Central memory CD8-positive, alpha-beta T cell (primary cell): ENCODE measurements at regions not wholly inside any gene's neighbourhood (a gene's known extent, or its start where the extent isn't known, plus 50 kb on each side); places are given as distances from the start of the nearest gene placed in this dataset.

Source experiments
- ATAC-seq: fragments of 150-1000 bp; cut with Tn5 transposase; replicated peaks from 2 replicates; pipeline ENCODE4 v1.10.0; 2022; ENCODE audit warnings: mild to moderate bottlenecking, moderate FRiP score, moderate number of reproducible peaks; ENCODE audit not compliant: poor library complexity, severe bottlenecking; ENCODE audit errors: extremely low read depth
- DNase-seq, 2 donors: peaks; one replicate each; pipeline ENCODE4 v3.0.0; 2021; ENCODE audit warnings: low spot score in 2 of 2
- H3K27ac Mint-ChIP-seq: one replicate; pipeline ENCODE4 v1.8.0; 2022; ENCODE audit warnings: low read depth, mild to moderate bottlenecking, moderate library complexity, mixed read lengths
- H3K27me3 Mint-ChIP-seq: one replicate; pipeline ENCODE4 v1.8.0; 2022; ENCODE audit warnings: mixed read lengths
- H3K36me3 Mint-ChIP-seq: one replicate; pipeline ENCODE4 v1.8.0; 2022; ENCODE audit warnings: mild to moderate bottlenecking, moderate library complexity, mixed read lengths; ENCODE audit not compliant: insufficient read depth
- H3K4me1 Mint-ChIP-seq: one replicate; pipeline ENCODE4 v1.8.0; 2022; ENCODE audit warnings: mixed read lengths
- H3K4me3 Mint-ChIP-seq: one replicate; pipeline ENCODE4 v1.8.0; 2022; ENCODE audit warnings: mild to moderate bottlenecking, moderate library complexity, mixed read lengths
- H3K9me3 Mint-ChIP-seq: one replicate; pipeline ENCODE4 v1.8.0; 2022; ENCODE audit warnings: mixed read lengths

DNA sequence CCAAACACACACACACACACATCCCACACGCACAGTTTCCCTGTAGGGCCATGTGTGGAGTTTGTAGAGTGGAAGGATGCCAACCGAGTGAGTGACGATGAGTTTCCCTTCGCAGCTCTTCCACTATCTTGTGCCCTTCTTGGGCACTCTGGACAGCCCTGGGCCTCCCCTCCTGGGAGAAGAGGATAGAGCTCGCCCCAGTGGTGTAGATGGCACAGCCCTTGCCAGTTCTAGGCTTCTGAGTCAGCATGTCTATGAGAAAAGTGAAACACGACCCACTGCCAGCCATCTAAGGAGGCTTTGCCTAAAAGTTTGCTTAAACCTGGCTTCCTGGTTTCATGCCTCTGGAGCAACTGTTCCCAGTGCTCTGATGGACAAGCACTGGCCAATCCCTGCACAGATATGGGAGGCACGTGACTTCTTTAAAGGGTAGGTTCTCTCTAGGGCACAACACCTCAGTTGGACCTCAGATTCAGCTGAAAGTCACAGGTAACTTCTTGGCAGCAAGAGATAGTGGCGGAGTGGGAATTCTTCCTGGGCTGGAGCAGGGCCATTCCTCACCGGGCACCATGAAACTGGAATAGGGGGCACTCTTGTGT, 195.9 kb upstream of the GALNT2 start:
- ATAC-seq (no peak), DNase-seq (no peak)
- H3K4me3 Mint-ChIP-seq = no peak overlapping the region
- H3K27me3 Mint-ChIP-seq = peaks cover 16% of the 10 kb centered on the region
- H3K4me1 Mint-ChIP-seq = no peaks in the 10 kb centered on the region
- no peak overlapping the region for H3K27ac Mint-ChIP-seq
- no peaks in the 10 kb centered on the region for H3K36me3 Mint-ChIP-seq
- no peaks in the 10 kb centered on the region for H3K9me3 Mint-ChIP-seq

DNA sequence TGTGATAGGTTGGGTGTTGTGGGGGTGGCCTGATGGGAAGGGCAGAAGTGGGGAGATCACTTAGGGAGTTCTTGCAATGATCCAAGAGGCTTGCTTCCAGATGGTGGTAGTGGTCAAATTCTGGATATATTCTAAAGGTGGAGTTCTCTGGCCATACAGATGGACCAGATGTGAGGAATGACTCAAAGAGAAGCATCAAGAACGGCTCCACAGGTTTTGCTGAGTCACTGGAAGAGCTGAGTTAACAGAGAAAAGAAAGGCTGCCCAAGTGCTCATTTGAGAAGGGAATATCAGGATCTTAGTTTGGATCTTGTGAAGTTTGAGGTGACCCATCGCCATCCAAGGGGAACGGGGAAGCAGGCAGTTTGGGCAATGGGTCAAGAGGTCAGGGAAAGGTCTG, 192.9 kb upstream of the GALNT2 start:
- Mint-ChIP-seq H3K4me1 (no peaks in the 10 kb centered on the region), H3K27ac (no peak overlapping the region), H3K9me3 (no peaks in the 10 kb centered on the region), H3K36me3 (no peaks in the 10 kb centered on the region), H3K27me3 (peaks cover 24% of the 10 kb centered on the region), H3K4me3 (no peak overlapping the region)
- no peak for ATAC-seq
- DNase-seq = no peak

DNA sequence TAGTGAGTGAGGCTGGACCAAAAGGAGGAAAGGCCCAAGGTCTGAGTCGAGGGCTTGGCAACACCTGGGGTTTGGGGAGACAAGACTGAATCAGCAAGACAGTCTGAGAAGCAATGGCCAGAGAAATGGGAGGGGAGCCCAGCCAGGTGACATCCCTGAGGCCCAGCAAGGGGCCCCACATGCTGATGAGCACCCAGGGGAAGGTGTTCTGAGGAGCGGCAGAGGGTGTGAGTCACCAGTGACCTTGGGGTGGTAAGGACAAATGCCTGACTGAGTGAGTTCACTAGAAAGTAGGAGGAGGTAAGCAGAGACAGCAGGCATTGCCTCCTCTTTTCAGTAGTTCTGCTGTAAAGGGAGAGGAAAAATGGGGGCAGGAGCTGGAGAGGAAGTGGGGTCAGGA, 192.4 kb upstream of the GALNT2 start:
- no peaks in the 10 kb centered on the region for H3K9me3 Mint-ChIP-seq
- H3K27me3 Mint-ChIP-seq = peaks cover 23% of the 10 kb centered on the region
- no peak overlapping the region for H3K27ac Mint-ChIP-seq
- H3K4me3 Mint-ChIP-seq = no peak overlapping the region
- H3K4me1 Mint-ChIP-seq = no peaks in the 10 kb centered on the region
- ATAC-seq (no peak), DNase-seq (no peak)
- H3K36me3 Mint-ChIP-seq = no peaks in the 10 kb centered on the region

DNA sequence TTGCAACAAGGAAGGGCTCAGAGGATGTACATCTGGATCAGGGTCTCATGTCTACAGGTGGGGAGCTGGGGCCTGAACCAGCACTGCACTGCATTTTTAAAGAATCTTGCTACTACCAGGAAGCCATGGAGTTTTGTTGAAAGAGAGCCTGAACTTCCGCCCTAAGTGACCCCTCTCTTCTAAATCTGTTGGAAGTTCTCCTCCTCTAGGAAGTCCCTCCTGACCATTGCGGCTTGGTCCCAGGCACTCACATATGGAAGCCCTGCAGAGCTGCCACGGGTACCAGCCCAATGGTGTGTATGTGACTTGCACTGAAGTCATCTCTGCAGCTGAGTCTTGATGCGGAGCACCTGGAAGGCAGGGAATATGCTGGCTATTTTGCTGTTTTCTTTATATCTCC, 192.0 kb upstream of the GALNT2 start:
- Mint-ChIP-seq H3K27ac (no peak overlapping the region), H3K4me3 (no peak overlapping the region), H3K36me3 (no peaks in the 10 kb centered on the region), H3K27me3 (peaks cover 28% of the 10 kb centered on the region), H3K9me3 (no peaks in the 10 kb centered on the region), H3K4me1 (no peaks in the 10 kb centered on the region)
- DNase-seq = no peak
- no peak for ATAC-seq

DNA sequence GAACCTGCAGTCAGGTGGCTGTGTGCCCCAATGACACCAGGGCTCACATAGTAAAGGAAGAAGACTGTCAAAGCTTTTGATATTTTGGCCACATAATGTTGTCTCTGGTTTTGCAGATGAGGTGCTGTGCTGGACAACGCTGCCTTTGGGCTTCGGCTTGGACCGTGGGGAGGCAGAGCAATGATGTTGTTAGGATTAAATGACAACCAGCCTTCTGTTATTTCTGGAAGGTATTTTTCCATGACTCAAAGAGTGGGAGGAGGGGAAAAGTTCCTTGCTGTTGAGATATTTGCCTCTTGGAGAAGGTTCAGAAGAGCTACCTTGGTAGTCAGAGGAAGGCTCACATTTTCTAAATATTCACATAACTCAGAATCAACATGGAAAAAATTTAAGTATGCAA, 187.3 kb upstream of the GALNT2 start:
- no peak overlapping the region for H3K27ac Mint-ChIP-seq
- H3K36me3 Mint-ChIP-seq = no peaks in the 10 kb centered on the region
- H3K4me1 Mint-ChIP-seq = no peaks in the 10 kb centered on the region
- no peak overlapping the region for H3K4me3 Mint-ChIP-seq
- H3K27me3 Mint-ChIP-seq = peaks cover 72% of the 10 kb centered on the region
- ATAC-seq (no peak), DNase-seq (no peak)
- H3K9me3 Mint-ChIP-seq = no peaks in the 10 kb centered on the region

DNA sequence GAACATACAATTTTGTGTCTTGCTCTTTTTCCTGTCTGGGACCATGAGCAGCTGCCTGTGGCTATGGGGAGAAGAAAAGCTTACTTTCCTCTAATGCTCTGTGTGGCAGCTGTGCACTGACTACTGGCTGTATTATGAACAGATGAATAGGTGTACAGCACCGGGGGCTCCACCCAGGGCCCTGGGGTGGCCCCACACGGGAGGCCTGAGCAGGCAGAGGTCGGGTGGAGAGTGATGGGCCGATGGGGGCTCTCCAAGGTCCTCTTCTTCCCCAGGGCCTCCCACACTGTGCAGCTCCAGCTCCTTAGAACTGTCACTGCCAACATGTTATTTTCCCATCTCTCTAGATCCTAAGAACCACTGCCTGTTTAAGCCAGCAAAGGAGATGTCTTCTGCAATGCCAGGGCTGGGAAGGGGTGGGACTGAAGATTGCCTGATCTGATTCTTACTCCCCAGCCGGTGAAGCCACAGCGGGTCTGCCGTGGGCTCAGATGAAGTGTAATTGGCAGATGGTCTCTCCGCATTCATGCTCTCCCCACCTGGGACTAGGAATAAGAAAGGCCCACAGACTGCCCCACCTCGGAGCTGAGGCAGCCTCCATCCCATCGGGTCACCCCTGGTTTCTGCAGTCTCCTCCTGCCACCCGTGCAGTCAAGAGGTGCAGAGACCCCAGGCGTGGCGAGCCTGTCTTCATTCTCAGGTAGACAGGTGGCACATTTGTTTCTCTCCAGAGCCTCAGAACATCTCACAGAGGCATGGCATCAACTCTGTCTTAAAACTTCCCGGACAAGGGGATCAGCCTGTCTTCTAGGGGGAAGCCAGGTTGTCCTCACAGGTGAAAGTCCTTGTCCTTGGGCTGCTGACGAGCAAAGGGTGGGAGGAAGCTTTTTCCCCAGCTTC, 186.5 kb upstream of the GALNT2 start:
- no peaks in the 10 kb centered on the region for H3K4me1 Mint-ChIP-seq
- ATAC-seq (no peak), DNase-seq (no peak)
- H3K27me3 Mint-ChIP-seq = peaks cover 72% of the 10 kb centered on the region
- no peak overlapping the region for H3K27ac Mint-ChIP-seq
- no peaks in the 10 kb centered on the region for H3K9me3 Mint-ChIP-seq
- no peak overlapping the region for H3K4me3 Mint-ChIP-seq
- no peaks in the 10 kb centered on the region for H3K36me3 Mint-ChIP-seq

DNA sequence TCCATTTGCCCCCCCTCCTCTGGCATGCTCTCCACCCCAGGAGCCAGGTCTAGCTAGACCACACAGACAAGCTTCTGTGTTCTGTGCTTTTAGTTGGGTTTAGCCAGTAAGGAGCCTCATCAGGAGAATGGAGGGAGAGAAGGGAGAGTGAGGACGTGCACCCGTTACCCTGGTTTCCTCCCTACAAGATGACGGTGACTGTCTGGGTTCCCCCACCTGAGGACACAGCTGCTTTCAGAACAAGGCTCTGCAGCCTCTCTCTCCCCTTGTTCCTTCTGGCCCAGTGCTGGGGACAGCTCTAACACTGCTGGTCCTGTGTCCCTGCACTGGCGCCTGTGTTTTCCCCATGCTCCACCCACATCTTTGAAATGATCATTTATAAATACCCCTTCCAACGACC, 184.4 kb upstream of the GALNT2 start:
- ATAC-seq (no peak), DNase-seq (peak in 1 of 2 donors; percentile 6)
- H3K4me1 Mint-ChIP-seq = no peaks in the 10 kb centered on the region
- no peak overlapping the region for H3K27ac Mint-ChIP-seq
- no peaks in the 10 kb centered on the region for H3K36me3 Mint-ChIP-seq
- H3K4me3 Mint-ChIP-seq = no peak overlapping the region
- H3K9me3 Mint-ChIP-seq = no peaks in the 10 kb centered on the region
- H3K27me3 Mint-ChIP-seq = peaks cover 64% of the 10 kb centered on the region

DNA sequence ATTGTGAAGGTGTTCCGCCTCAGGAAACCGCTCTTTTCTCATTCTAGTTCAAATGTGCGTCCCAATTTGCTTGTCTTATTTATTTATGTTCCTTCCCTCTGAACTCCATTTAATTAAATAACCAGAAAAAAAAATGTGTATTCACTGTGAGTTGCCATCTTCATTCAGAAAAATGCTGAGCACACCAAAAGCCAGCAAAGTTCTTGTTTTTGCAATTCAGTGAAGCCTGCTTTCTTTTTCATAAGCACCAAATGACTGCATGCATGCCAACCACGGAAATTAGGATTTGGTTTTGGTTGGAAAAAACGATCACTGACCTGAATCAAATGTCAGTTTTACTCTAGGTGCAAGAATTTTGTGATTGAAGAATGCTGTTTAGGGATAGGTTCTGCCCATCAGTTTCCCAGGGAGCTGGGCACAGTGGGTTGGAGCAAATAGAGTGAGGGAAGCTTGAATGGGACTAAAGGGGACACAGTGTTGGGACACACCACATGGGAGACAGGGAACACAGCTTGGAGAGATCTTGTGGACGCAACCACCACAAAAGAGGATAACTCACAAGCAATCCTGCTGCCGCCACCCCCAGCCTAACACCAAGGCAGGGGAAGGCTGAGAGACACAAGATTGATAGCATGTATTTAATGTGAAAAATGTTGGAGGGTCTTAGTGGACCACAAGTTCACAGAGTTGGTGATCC, 183.4 kb upstream of the GALNT2 start:
- H3K9me3 Mint-ChIP-seq = no peaks in the 10 kb centered on the region
- no peaks in the 10 kb centered on the region for H3K4me1 Mint-ChIP-seq
- ATAC-seq = no peak
- no peak overlapping the region for H3K4me3 Mint-ChIP-seq
- H3K27me3 Mint-ChIP-seq = peaks cover 60% of the 10 kb centered on the region
- DNase-seq = no peak
- no peaks in the 10 kb centered on the region for H3K36me3 Mint-ChIP-seq
- H3K27ac Mint-ChIP-seq = no peak overlapping the region

DNA sequence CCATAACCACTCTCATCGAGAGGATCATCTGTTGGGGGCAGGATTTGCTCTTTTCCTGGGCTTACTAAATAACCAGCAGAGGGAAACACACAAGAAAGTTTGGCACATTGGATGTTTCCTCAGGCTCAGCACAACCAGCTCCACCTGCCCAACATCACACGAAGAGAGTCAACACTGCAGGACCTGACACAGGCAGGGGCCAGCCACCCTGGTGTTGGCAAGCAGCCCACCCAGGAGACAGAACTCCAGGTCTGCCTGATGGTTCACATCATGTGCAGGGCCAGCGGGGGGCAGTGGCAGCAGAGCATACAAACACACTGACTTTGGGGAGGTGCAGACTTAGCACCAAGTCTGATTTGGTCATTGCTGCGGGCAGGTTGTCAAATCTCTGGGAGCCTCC, 182.3 kb upstream of the GALNT2 start:
- Mint-ChIP-seq H3K4me1 (no peaks in the 10 kb centered on the region), H3K9me3 (no peaks in the 10 kb centered on the region), H3K36me3 (no peaks in the 10 kb centered on the region), H3K27me3 (peaks cover 64% of the 10 kb centered on the region), H3K4me3 (no peak overlapping the region), H3K27ac (no peak overlapping the region)
- ATAC-seq (no peak), DNase-seq (peak in 1 of 2 donors; percentile 1)

DNA sequence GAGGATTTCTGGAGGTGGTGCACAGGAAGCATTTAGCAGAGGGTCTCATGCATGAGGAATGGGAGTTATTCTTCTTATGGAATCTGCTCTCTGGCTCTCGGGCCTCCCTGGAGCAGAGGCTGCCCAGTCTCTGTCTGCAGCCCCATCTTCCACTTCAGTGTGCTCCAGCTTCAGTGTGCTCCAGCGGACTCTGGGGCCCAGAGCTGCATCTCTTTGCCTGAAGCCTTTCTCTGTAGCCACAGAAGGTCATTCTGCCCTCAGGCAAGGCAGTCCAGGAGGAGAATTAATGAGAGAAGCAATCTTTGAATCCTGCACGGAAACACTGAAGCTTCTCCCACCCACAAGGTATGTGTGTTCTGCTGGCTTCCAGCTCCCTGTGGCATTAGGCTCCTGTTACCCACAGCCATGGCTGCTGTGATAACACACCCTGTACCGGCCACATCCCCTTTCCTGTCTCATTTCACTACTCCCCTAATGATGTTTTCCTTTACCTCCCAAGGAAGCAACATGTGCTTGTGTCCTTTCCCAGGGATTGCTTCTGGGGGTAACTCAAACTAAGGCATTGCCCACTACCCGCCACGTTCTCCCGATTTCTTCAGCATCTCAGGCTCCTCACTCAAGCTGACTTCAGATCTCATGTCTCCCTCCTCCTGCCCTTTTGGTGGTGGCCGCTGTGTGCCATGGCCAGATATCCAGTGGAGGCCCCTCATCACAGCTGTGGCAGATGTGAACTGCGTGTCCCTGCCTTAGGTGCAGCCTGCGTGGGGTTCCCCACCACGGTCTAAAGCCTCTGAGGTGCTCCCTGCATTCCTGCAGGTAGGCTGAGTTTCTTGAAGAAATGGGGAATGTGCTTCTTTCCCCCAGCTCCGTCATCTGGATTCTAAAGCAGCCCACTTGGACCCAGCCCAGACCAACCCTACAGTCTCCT, 181.2 kb upstream of the GALNT2 start:
- ATAC-seq (no peak), DNase-seq (no peak)
- peaks cover 59% of the 10 kb centered on the region for H3K27me3 Mint-ChIP-seq
- H3K9me3 Mint-ChIP-seq = no peaks in the 10 kb centered on the region
- no peaks in the 10 kb centered on the region for H3K4me1 Mint-ChIP-seq
- no peaks in the 10 kb centered on the region for H3K36me3 Mint-ChIP-seq
- H3K4me3 Mint-ChIP-seq = no peak overlapping the region
- no peak overlapping the region for H3K27ac Mint-ChIP-seq

DNA sequence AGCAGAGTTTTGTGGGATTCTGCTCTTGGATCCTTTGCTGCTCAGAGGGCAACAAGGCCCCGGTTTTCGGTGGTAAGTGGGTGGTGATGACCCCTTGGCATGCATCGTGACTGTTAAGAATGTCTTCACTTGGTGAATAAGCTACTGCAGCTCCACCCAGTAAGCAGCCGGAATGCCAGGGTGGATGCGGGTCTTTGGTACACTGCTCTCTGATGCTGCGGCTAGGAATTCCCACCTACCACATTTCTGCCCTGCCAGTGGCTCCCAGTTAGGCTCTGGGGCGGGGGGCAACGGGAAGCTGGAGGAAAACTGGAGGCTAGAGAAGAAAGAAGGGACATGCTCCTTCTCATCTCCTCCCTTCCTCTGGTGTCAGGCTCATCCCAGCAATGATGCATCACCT, 180.4 kb upstream of the GALNT2 start:
- ATAC-seq = no peak

More for the DNA sequence above, 180.4 kb upstream of the GALNT2 start:
- Mint-ChIP-seq H3K4me1 (no peaks in the 10 kb centered on the region), H3K9me3 (no peaks in the 10 kb centered on the region), H3K4me3 (no peak overlapping the region), H3K36me3 (no peaks in the 10 kb centered on the region), H3K27ac (no peak overlapping the region), H3K27me3 (peaks cover 53% of the 10 kb centered on the region)
- DNase-seq = no peak
